ENCODE measurements at regions not wholly inside any gene's neighbourhood (a gene's known extent, or its start where the extent isn't known, plus 50 kb on each side); places are given as distances from the start of the nearest gene placed in this dataset.

GRCh38 chr7:110179037-110179436 lies 911.9 kb upstream of the LRRN3 start:
- TF ChIP-seq CTCF (IDR thresholded peaks at IDR 0.05; ENCODE audit: low read length) (no peak), EZH2 (IDR thresholded peaks at IDR 0.05; ENCODE audit: borderline replicate concordance, low read length) (no peak)
